Caco-2 (cell line): ENCODE measurements at regions not wholly inside any gene's neighbourhood (a gene's known extent, or its start where the extent isn't known, plus 50 kb on each side); places are given as distances from the start of the nearest gene placed in this dataset.

Experiments used
- BruUV-seq: library from RNA; stranded (reverse); fragments of 400-500 nt; replicated peaks from 2 replicates; lab custom pipeline; 2021; lab: Mats Ljungman, UMichigan
- CTCF ChIA-PET: fragments of 300-600 bp; sonication (Branson Sonifier 250); formaldehyde crosslinking; loops from one replicate; lab custom pipeline; 2022; ENCODE audit warnings: antibody characterized with exemption; lab: Charles Lee
- POLR2A ChIA-PET: fragments of 300-600 bp; sonication (Branson Sonifier 250); formaldehyde crosslinking; loops from one replicate; lab custom pipeline; 2022; ENCODE audit warnings: antibody characterized with exemption; lab: Charles Lee
- DNase-seq, 2 experiments: peaks; one replicate each; pipeline versions ENCODE4 v3.0.0 to v3.0.0-alpha.2; 2020 to 2022
- H3K27me3 ChIP-seq: replicated peaks from 2 replicates; pipeline ENCODE4 v1.6.0; 2011; ENCODE audit warnings: low read length; ENCODE audit not compliant: control insufficient read depth, insufficient read depth
- H3K36me3 ChIP-seq: 2 replicates; pipeline ENCODE4 v1.5.1; 2011; ENCODE audit warnings: low read length; ENCODE audit not compliant: control insufficient read depth, insufficient read depth
- H3K4me1 ChIP-seq: fragments of 250-450 bp; sonication (Bioruptor Pico); 2 replicates; pipeline ENCODE4 v1.5.1; 2020; ENCODE audit warnings: mild to moderate bottlenecking
- H3K4me3 ChIP-seq: 2 replicates; pipeline ENCODE4 v1.5.1; 2011; ENCODE audit warnings: low read depth, mild to moderate bottlenecking, control low read depth, low read length
- H3K9me3 ChIP-seq: fragments of 250-450 bp; sonication (Bioruptor Pico); 2 replicates; pipeline ENCODE4 v1.5.1; 2020; ENCODE audit warnings: mild to moderate bottlenecking, moderate library complexity
- H3K27ac Mint-ChIP-seq: one replicate; pipeline ENCODE4 v1.8.0; 2022; ENCODE audit warnings: mixed read lengths; ENCODE audit not compliant: unreplicated experiment
- H3K27me3 Mint-ChIP-seq: one replicate; pipeline ENCODE4 v1.8.0; 2022; ENCODE audit warnings: mixed read lengths; ENCODE audit not compliant: insufficient read depth, unreplicated experiment
- H3K36me3 Mint-ChIP-seq: one replicate; pipeline ENCODE4 v1.8.0; 2022; ENCODE audit warnings: mild to moderate bottlenecking, mixed read lengths; ENCODE audit not compliant: insufficient read depth, unreplicated experiment
- H3K4me1 Mint-ChIP-seq: one replicate; pipeline ENCODE4 v1.8.0; 2022; ENCODE audit warnings: low read depth, mixed read lengths; ENCODE audit not compliant: unreplicated experiment
- H3K4me3 Mint-ChIP-seq: one replicate; pipeline ENCODE4 v1.8.0; 2022; ENCODE audit warnings: mild to moderate bottlenecking, moderate library complexity, mixed read lengths; ENCODE audit not compliant: unreplicated experiment
- H3K9me3 Mint-ChIP-seq: one replicate; pipeline ENCODE4 v1.8.0; 2022; ENCODE audit warnings: mixed read lengths; ENCODE audit not compliant: unreplicated experiment
- intact Hi-C: fragments of 100-400 bp; cut with micrococcal nuclease; formaldehyde crosslinking; loops from one replicate; pipeline ENCODE4 v1.10.0; 2022; ENCODE audit not compliant: unreplicated experiment
- TF ChIP-seq, protein P1 (sequence below), 2 experiments: fragments of 200-600 bp in 1 of 2; IDR thresholded peaks; 1 replicate in 1 of 2; 2 replicates in 1 of 2; pipeline versions ENCODE4 v1.5.1 to v1.8.0; 2011 to 2022; ENCODE audit warnings: antibody characterized with exemption in 1 of 2, control low read depth in 1 of 2, inconsistent platforms in 1 of 2, low read depth in 1 of 2, low read length in 1 of 2, mild to moderate bottlenecking in 1 of 2, moderate library complexity in 1 of 2; ENCODE audit not compliant: insufficient read depth in 1 of 2, severe bottlenecking in 1 of 2, unreplicated experiment in 1 of 2

DNA sequence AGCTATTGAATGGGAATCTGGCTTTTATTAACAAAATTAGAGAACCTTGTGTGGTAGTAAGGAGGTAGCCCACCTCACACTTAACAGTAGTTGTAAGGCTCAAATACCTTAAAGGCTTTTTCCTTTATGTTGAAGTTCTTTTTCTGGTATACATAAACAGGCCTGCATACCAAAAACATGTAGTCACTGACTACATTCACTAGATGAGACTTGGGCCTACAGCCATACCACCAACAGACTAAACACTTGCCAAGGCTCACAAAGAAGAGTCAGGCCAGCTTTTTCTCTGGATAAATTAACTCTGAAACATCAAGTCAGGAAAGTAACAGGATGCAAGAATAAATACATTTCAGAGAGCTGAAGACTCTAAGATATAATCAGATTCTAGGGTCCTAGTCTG is 78.6 kb upstream of the MPDZ start:
- Histone ChIP-seq H3K4me1 (no peaks in the 10 kb centered on the region), H3K9me3 (no peaks in the 10 kb centered on the region), H3K4me3 (no peak overlapping the region), H3K36me3 (no peaks in the 10 kb centered on the region), H3K27me3 (no peaks in the 10 kb centered on the region)
- Mint-ChIP-seq H3K4me3 (no peak overlapping the region), H3K36me3 (no peaks in the 10 kb centered on the region), H3K4me1 (no peaks in the 10 kb centered on the region), H3K9me3 (no peaks in the 10 kb centered on the region), H3K27ac (no peak overlapping the region), H3K27me3 (no peaks in the 10 kb centered on the region)
- ChIA-PET CTCF (no interaction called here), POLR2A (no interaction called here)
- intact Hi-C loops = loop anchor here (10.0 kb wide), 1 partner anchor 1407 kb away; no protein-coding TSS in a partner anchor
- DNase-seq = no peak
- no TSS peak for BruUV-seq
- TF ChIP-seq, protein P1, sequence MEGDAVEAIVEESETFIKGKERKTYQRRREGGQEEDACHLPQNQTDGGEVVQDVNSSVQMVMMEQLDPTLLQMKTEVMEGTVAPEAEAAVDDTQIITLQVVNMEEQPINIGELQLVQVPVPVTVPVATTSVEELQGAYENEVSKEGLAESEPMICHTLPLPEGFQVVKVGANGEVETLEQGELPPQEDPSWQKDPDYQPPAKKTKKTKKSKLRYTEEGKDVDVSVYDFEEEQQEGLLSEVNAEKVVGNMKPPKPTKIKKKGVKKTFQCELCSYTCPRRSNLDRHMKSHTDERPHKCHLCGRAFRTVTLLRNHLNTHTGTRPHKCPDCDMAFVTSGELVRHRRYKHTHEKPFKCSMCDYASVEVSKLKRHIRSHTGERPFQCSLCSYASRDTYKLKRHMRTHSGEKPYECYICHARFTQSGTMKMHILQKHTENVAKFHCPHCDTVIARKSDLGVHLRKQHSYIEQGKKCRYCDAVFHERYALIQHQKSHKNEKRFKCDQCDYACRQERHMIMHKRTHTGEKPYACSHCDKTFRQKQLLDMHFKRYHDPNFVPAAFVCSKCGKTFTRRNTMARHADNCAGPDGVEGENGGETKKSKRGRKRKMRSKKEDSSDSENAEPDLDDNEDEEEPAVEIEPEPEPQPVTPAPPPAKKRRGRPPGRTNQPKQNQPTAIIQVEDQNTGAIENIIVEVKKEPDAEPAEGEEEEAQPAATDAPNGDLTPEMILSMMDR (IDR thresholded peaks at IDR 0.05; ENCODE audit: insufficient read depth in 1 of 2, low read depth in 1 of 2, low read length in 1 of 2, severe bottlenecking in 1 of 2, unreplicated experiment in 1 of 2) = no peak

DNA sequence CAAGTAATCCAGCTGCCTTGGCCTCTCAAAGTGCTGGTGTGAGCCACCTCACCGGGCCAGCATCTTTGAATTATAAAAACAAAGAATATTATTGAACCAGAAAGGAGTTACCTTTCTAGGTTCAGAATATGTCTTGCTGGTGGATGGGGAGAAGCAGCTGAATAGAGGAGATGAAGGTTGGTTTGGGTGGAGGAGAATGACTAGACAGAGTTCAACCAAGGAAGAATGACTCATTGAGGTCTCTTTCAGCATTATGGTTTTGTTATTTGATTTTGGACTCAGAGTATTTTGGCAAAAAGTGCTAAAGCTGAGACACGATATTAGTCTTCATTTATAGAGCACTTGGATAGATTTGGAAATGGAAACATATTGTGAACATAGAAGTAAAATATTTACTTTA is 75.2 kb upstream of the MPDZ start:
- intact Hi-C loops = loop anchor here (5.0 to 10.0 kb wide), 2 partner anchors 998 to 1410 kb away; no protein-coding TSS in a partner anchor
- Mint-ChIP-seq H3K9me3 (no peaks in the 10 kb centered on the region), H3K4me3 (no peak overlapping the region), H3K27ac (no peak overlapping the region), H3K4me1 (no peaks in the 10 kb centered on the region), H3K27me3 (no peaks in the 10 kb centered on the region), H3K36me3 (no peaks in the 10 kb centered on the region)
- CTCF ChIA-PET = no interaction called here
- BruUV-seq = no TSS peak
- Histone ChIP-seq H3K27me3 (no peaks in the 10 kb centered on the region), H3K9me3 (no peaks in the 10 kb centered on the region), H3K4me1 (no peaks in the 10 kb centered on the region), H3K36me3 (no peaks in the 10 kb centered on the region), H3K4me3 (no peak overlapping the region)
- POLR2A ChIA-PET = no interaction called here
- TF ChIP-seq, protein P1 (IDR thresholded peaks at IDR 0.05; ENCODE audit: insufficient read depth in 1 of 2, low read depth in 1 of 2, low read length in 1 of 2, severe bottlenecking in 1 of 2, unreplicated experiment in 1 of 2) = no peak
- no peak for DNase-seq

DNA sequence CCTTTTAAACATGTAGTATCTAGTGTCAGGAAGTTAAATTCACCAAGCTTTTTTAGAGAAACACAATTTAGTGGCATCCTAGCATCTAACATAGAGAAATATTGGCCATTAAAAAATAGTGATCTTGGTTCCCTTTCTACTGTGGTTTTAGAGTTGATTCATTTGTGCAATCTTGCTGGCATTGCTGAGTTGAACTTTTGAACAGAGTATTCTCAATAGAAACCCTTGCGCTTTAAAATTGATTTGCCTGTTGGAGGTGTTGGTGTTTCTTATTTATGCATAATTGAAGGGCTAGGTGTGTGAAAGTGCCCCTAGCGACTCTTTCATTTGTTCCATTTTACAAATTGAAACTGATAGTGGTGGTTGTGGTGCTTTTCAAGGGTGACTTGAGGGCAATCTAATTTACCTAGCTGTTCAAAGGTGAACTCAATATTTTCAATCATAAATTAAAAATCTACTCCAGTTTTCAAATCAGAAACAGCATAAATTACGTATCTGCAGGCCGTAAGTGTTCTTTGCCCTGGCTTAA is 73.0 kb upstream of the MPDZ start:
- no peak overlapping the region for H3K27ac Mint-ChIP-seq
- no peaks in the 10 kb centered on the region for H3K36me3 Mint-ChIP-seq
- Histone ChIP-seq H3K4me3 (no peak overlapping the region), H3K27me3 (no peaks in the 10 kb centered on the region), H3K36me3 (no peaks in the 10 kb centered on the region), H3K9me3 (no peaks in the 10 kb centered on the region), H3K4me1 (no peaks in the 10 kb centered on the region)
- no peaks in the 10 kb centered on the region for H3K4me1 Mint-ChIP-seq
- no peaks in the 10 kb centered on the region for H3K9me3 Mint-ChIP-seq
- TF ChIP-seq, protein P1 (IDR thresholded peaks at IDR 0.05; ENCODE audit: insufficient read depth in 1 of 2, low read depth in 1 of 2, low read length in 1 of 2, severe bottlenecking in 1 of 2, unreplicated experiment in 1 of 2) = no peak
- H3K4me3 Mint-ChIP-seq = no peak overlapping the region
- ChIA-PET CTCF (no interaction called here), POLR2A (no interaction called here)
- intact Hi-C loops = loop anchor here (5.0 to 10.0 kb wide), 2 partner anchors 1000 to 1412 kb away; no protein-coding TSS in a partner anchor
- DNase-seq = no peak
- peaks cover 3% of the 10 kb centered on the region for H3K27me3 Mint-ChIP-seq
- no TSS peak for BruUV-seq
